ENCODE measurements at regions not wholly inside any gene's neighbourhood (a gene's known extent, or its start where the extent isn't known, plus 50 kb on each side); places are given as distances from the start of the nearest gene placed in this dataset.

- Histone ChIP-seq H3K4me1 (ENCODE audit: insufficient read depth, low read length) (no peaks in the 10 kb centered on the region), H4K20me1 (ENCODE audit: insufficient read depth, low read length) (no peaks in the 10 kb centered on the region)
- ATAC-seq (ENCODE audit: insufficient read depth, low read depth) = no peak
These were observed 114.5 kb downstream of the RXFP2 start for GRCh38 chr13:31853643-31854326.

DNA sequence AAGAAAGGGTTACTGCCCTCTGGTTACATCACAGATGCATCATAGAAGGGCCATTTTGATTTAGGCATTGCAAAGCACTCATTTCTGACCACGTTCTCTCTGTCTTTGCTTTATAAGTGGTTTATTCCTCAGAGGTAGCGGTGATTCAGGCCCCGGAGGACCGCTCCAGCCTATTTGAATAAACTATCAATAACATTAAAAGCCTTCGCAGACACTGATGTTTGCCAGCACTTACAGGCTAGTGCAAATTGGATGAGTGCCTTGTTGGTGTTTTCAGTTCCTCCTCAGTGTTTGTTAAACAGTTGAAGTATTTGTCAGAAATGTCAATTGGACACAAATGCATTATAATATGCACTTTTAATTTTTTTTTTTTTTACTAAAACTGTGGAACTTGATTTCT is 120.2 kb downstream of the RXFP2 start:
- Histone ChIP-seq H3K4me1 (ENCODE audit: insufficient read depth, low read length) (no peaks in the 10 kb centered on the region), H3K4me3 (ENCODE audit: low read depth in 1 of 2, low read length in 2 of 2) (no peak overlapping the region), H3K27me3 (ENCODE audit: insufficient read depth, low read length, poor library complexity) (peaks cover 12% of the 10 kb centered on the region), H3K27ac (ENCODE audit: low read length) (no peak overlapping the region), H2AFZ (ENCODE audit: low read depth, low read length) (no peak overlapping the region), H4K20me1 (ENCODE audit: insufficient read depth, low read length) (no peaks in the 10 kb centered on the region), H3K79me2 (ENCODE audit: insufficient read depth, low read length) (no peaks in the 10 kb centered on the region), H3K9me3 (ENCODE audit: insufficient read depth, low read length, severe bottlenecking) (no peaks in the 10 kb centered on the region), H3K36me3 (ENCODE audit: insufficient read depth, low read length) (no peaks in the 10 kb centered on the region), H3K9ac (ENCODE audit: low read depth, low read length) (no peak overlapping the region), H3K4me2 (ENCODE audit: insufficient read depth, low read length) (no peak overlapping the region)
- ATAC-seq (ENCODE audit: insufficient read depth, low read depth) (no peak), DNase-seq (no peak)
- TF ChIP-seq EZH2 (IDR thresholded peaks at IDR 0.05; ENCODE audit: borderline replicate concordance, low read depth, low read length, severe bottlenecking) = no peak
- TF ChIP-seq CTCF (IDR thresholded peaks at IDR 0.05; ENCODE audit: borderline replicate concordance, extremely low read depth, low read length, poor library complexity, severe bottlenecking) = no peak

More at GRCh38 chr13:31853643-31854326, 114.5 kb downstream of the RXFP2 start:
- H3K9me3 ChIP-seq (ENCODE audit: insufficient read depth, low read length, severe bottlenecking) = no peaks in the 10 kb centered on the region
- peaks cover 12% of the 10 kb centered on the region for H3K27me3 ChIP-seq (ENCODE audit: insufficient read depth, low read length, poor library complexity)
- no peak overlapping the region for H2AFZ ChIP-seq (ENCODE audit: low read depth, low read length)
- no peak overlapping the region for H3K27ac ChIP-seq (ENCODE audit: low read length)
- no peak overlapping the region for H3K9ac ChIP-seq (ENCODE audit: low read depth, low read length)
- no peaks in the 10 kb centered on the region for H3K36me3 ChIP-seq (ENCODE audit: insufficient read depth, low read length)
- no peaks in the 10 kb centered on the region for H3K79me2 ChIP-seq (ENCODE audit: insufficient read depth, low read length)
- H3K4me2 ChIP-seq (ENCODE audit: insufficient read depth, low read length) = no peak overlapping the region
- DNase-seq = no peak
- H3K4me3 ChIP-seq (ENCODE audit: low read depth in 1 of 2, low read length in 2 of 2) = no peak overlapping the region
- no peak for TF ChIP-seq EZH2 (IDR thresholded peaks at IDR 0.05; ENCODE audit: borderline replicate concordance, low read depth, low read length, severe bottlenecking)
- no peak for TF ChIP-seq CTCF (IDR thresholded peaks at IDR 0.05; ENCODE audit: borderline replicate concordance, extremely low read depth, low read length, poor library complexity, severe bottlenecking)

DNA sequence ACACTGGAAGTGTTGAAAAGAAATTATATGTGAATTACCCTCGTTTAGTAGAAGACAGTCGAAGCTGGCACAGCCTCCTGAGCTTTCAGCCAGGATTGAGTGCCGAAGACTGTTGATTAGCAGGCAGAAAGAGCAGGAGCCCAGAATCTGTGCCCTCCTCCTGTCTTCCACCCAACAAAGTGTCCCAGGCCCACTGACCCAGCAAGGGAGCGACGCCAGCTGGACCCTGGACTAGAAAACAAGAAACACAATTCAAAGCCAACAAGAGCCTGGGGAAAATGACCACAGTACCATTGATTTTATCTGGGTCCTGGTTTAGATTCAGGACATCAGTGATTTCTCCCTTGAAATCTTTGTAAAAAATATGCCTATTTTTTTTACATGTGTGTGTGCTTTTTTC is 120.7 kb downstream of the RXFP2 start:
- Histone ChIP-seq H3K27ac (ENCODE audit: low read length) (no peak overlapping the region), H3K4me1 (ENCODE audit: insufficient read depth, low read length) (no peaks in the 10 kb centered on the region), H3K9ac (ENCODE audit: low read depth, low read length) (no peak overlapping the region), H3K4me3 (ENCODE audit: low read depth in 1 of 2, low read length in 2 of 2) (no peak overlapping the region), H3K36me3 (ENCODE audit: insufficient read depth, low read length) (no peaks in the 10 kb centered on the region), H4K20me1 (ENCODE audit: insufficient read depth, low read length) (no peaks in the 10 kb centered on the region), H3K79me2 (ENCODE audit: insufficient read depth, low read length) (no peaks in the 10 kb centered on the region), H2AFZ (ENCODE audit: low read depth, low read length) (no peak overlapping the region), H3K27me3 (ENCODE audit: insufficient read depth, low read length, poor library complexity) (peaks cover 12% of the 10 kb centered on the region), H3K4me2 (ENCODE audit: insufficient read depth, low read length) (no peak overlapping the region), H3K9me3 (ENCODE audit: insufficient read depth, low read length, severe bottlenecking) (no peaks in the 10 kb centered on the region)
- ATAC-seq (ENCODE audit: insufficient read depth, low read depth) = no peak
- TF ChIP-seq EZH2 (IDR thresholded peaks at IDR 0.05; ENCODE audit: borderline replicate concordance, low read depth, low read length, severe bottlenecking) (no peak), CTCF (IDR thresholded peaks at IDR 0.05; ENCODE audit: borderline replicate concordance, extremely low read depth, low read length, poor library complexity, severe bottlenecking) (no peak)
- DNase-seq = no peak

All from DND-41 (cell line).